IPS DF 6.9 (cell line): ENCODE measurements at regions not wholly inside any gene's neighbourhood (a gene's known extent, or its start where the extent isn't known, plus 50 kb on each side); places are given as distances from the start of the nearest gene placed in this dataset.

Source experiments
- DNase-seq: peaks from one replicate; pipeline ENCODE4 v3.0.0-alpha.2; 2013; ENCODE audit warnings: low read depth, low spot score
- H3K27ac ChIP-seq: one replicate; pipeline ENCODE4 v1.5.1; 2013; ENCODE audit warnings: low read length, control low read depth
- H3K27me3 ChIP-seq: 2 replicates; pipeline ENCODE4 v1.6.1; 2013; ENCODE audit warnings: mild to moderate bottlenecking, low read length; ENCODE audit not compliant: control insufficient read depth, insufficient read depth
- H3K36me3 ChIP-seq: 2 replicates; pipeline ENCODE4 v1.6.1; 2013; ENCODE audit warnings: low read length; ENCODE audit not compliant: control insufficient read depth, insufficient read depth
- H3K4me1 ChIP-seq: 2 replicates; pipeline ENCODE4 v1.6.1; 2013; ENCODE audit warnings: low read length; ENCODE audit not compliant: control insufficient read depth, insufficient read depth
- H3K4me3 ChIP-seq: 2 replicates; pipeline ENCODE4 v1.5.1; 2013; ENCODE audit warnings: mild to moderate bottlenecking, low read length
- H3K9me3 ChIP-seq: 2 replicates; pipeline ENCODE4 v1.6.1; 2013; ENCODE audit warnings: low read length, inconsistent platforms; ENCODE audit not compliant: control insufficient read depth, insufficient read depth
- WGBS: extraction: QIAGEN DNeasy Blood & Tissue Kit; methylation state at CpG from one replicate; pipeline ENCODE4 v1.1.7; 2013; ENCODE audit warnings: mixed read lengths, missing lambda C conversion rate; ENCODE audit not compliant: insufficient read length, insufficient coverage; 5-methylcytosine and 5-hydroxymethylcytosine counted together

DNA sequence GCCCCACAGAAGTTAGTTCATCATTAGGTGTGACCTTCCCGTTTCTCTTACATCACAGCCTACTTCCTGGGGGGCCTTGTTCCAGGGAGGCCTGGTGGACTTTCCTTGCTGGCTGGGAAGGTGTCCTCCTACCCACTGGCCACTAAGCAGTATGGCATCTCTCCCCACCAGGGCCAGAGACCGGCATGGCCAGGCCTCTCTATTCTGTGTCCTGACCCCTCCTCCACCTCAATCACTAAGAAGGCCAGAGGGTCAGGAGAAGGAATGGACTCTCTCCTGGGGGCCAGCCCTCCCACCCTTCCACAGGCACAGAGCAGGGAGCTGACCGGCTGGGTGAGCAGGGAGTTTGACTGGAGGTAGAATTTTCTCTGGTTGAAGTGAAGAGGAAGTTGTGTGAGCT is 81.9 kb downstream of the PJA1 start:
- no peaks in the 10 kb centered on the region for H3K36me3 ChIP-seq
- DNase-seq: no peak
- H3K27me3 ChIP-seq: no peaks in the 10 kb centered on the region
- no CpG with 5 or more reads among the region's 3 CpGs for WGBS
- H3K4me1 ChIP-seq: peaks cover 2% of the 10 kb centered on the region; the same call in 1 of the 2 replicates
- H3K9me3 ChIP-seq: no peaks in the 10 kb centered on the region
- no peak overlapping the region for H3K4me3 ChIP-seq
- H3K27ac ChIP-seq: no peak overlapping the region

DNA sequence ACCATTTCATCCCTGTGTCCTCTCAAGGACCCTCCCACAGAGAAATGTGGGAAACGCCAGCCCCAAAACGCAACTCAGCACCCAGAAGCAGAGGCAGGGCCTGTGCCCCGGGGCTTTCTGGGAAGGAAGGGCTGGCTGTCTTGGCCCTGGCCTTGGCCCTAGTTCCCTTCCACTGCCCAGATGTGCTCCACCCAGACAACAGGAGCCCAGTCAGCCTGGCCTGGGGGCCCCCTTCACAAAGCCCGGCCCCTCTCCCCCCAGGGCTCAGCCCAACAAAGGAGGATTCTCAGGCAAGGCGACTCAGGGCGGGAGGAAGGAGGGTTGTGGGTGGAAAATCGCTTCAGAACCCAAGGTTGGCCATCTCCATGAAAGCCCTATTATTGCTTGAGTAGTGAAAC is 82.5 kb downstream of the PJA1 start:
- Histone ChIP-seq H3K4me3 (no peak overlapping the region), H3K27me3 (no peaks in the 10 kb centered on the region), H3K9me3 (no peaks in the 10 kb centered on the region), H3K36me3 (no peaks in the 10 kb centered on the region), H3K4me1 (peaks cover 2% of the 10 kb centered on the region; the same call in 1 of the 2 replicates), H3K27ac (no peak overlapping the region)
- WGBS: no CpG with 5 or more reads among the region's 7 CpGs
- no peak for DNase-seq

DNA sequence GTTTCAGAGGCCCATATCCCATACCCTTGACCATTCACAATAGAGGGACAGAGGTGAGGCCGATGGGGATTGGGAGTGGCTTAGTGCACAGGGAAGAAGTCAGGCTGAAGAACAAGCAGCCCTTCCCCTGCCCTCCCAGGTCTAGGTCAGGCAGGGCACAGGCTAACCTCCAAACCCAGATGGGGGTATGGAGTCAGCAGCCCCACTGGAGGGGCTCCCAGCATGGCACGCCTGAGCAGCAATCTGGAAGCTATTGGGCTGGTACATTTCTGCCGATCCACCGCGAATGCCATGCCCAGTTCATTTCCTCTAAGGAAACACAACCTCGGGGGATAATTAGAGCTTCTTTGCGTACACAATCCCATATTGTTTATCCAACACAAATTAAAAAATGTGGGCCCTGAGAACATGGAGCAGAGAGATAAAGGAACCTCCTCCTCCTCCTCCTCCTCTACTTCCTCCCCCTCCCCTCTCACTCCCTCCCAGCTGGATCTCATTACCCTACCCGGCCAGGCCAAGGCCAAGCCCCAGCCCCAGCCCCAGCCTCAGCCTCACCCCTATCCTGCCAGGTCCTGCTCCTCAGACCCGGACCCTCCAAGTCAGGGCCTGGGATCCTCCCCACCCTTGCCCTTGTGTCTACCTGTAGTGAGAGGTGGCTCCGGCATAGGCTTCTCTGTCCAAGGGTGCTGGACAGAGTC is 83.0 kb downstream of the PJA1 start:
- no peaks in the 10 kb centered on the region for H3K27me3 ChIP-seq
- no CpG with 5 or more reads among the region's 10 CpGs for WGBS
- no peak overlapping the region for H3K27ac ChIP-seq

DNA sequence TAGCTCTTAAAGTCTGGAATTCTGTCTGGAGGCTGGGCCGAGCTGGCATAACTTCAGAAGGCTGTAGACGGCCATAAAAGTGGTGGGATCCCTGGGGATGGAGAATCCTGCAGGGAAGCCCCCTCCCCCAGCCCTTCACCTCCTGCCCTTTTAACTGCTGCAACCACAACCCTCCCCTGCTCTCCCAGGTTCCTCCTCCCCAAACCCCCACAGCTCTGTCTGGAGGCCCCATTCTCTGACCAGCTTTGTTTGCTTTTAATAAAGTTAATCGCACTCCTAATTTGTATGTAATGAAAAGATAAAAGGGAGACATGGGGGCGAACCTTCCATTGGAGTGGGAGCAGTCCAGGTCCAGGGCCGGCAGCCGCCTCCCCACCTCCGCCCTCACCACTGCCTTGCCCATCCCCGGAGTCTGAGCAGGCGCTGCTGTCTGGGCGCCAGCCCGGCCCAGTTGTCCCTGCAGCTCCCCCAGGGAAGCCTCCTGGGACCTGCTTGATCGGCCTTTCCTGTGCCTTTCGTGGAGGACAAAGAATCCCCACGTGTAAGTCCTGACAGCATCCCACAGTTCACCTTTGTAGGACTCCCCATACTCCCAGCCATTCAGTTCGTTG is 84.3 kb downstream of the PJA1 start:
- no peaks in the 10 kb centered on the region for H3K9me3 ChIP-seq
- H3K27ac ChIP-seq: no peak overlapping the region
- no peak overlapping the region for H3K4me3 ChIP-seq
- H3K36me3 ChIP-seq: no peaks in the 10 kb centered on the region
- DNase-seq: no peak
- WGBS: no CpG with 5 or more reads among the region's 15 CpGs
- peaks cover 2% of the 10 kb centered on the region; the same call in 1 of the 2 replicates for H3K4me1 ChIP-seq
- no peaks in the 10 kb centered on the region for H3K27me3 ChIP-seq

More for the DNA sequence above, 83.0 kb downstream of the PJA1 start:
- H3K9me3 ChIP-seq: no peaks in the 10 kb centered on the region
- no peak for DNase-seq
- no peaks in the 10 kb centered on the region for H3K36me3 ChIP-seq
- H3K4me1 ChIP-seq: peaks cover 2% of the 10 kb centered on the region; the same call in 1 of the 2 replicates
- H3K4me3 ChIP-seq: no peak overlapping the region

DNA sequence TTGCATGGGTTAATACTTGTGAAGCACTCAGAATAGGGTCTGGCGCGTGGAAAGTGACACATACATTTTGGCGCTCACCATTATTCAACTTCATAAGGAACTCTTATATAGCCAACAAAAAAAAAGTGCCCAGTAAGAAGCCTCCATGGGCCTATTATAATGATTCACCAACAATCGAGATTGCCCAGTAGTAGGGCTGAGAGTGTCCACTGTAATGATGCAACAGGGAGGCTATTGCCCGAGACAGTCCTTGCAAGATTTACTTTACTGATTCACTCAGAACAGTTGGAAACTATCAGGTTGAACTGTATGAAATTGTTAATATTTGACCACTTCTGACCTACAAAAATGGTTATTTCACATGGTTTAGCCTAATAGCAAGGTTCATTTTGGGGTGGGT is 86.0 kb downstream of the PJA1 start:
- Histone ChIP-seq H3K4me3 (no peak overlapping the region), H3K27me3 (no peaks in the 10 kb centered on the region), H3K9me3 (no peaks in the 10 kb centered on the region), H3K27ac (no peak overlapping the region), H3K4me1 (peaks cover 2% of the 10 kb centered on the region; the same call in 1 of the 2 replicates), H3K36me3 (no peaks in the 10 kb centered on the region)
- no CpG with 5 or more reads among the region's 5 CpGs for WGBS
- DNase-seq: no peak

DNA sequence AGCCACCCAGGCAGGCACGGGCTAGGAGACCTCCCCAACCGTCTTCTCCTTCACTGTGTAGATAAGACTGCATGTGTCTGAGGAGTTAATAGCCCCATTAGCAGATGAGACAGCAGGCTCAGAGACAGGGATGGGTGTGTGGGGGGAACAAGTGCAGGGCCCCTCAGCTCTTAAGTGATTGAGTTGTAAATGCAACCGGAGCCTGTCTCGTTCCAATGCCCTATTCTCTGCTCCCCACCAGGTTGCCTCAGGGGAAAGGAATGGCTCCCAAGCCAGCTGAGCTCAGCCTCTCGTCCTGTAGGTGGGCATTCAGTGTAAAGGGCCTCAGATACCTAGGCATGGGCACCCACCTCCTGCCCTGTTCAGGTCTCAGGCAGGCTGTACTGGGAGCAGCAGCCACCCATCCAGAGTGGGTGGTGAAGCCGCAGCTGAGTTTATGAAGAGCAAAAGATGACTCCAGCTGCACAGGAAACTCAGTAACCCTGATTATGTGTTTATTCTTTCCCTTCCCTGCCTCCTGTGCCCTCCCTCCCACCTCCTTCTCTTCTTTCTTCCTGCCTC is 87.3 kb downstream of the PJA1 start:
- Histone ChIP-seq H3K36me3 (no peaks in the 10 kb centered on the region), H3K27me3 (no peaks in the 10 kb centered on the region), H3K4me3 (no peak overlapping the region), H3K27ac (no peak overlapping the region), H3K9me3 (no peaks in the 10 kb centered on the region), H3K4me1 (peaks cover 2% of the 10 kb centered on the region; the same call in 1 of the 2 replicates)
- DNase-seq: no peak
- WGBS: no CpG with 5 or more reads among the region's 6 CpGs

DNA sequence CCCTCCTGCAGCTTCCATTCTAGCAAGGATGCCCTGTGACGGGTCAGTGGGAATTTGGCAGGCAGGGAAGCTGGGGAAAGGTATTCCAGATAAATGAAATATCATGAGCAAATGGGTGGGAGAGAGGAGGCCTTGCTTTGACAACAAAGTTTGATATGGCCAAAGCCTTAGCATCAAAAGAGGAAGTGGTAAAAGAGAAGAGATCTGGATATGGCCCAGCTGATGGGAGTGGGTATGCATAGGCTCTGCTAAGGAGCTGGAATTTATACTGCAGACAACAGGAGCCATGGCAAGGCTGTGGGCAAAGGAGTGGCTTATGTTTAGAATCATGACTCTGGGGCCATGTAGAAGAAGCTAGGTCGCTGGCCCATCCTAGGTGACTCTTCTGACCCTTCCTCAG is 89.2 kb downstream of the PJA1 start:
- no CpG with 5 or more reads among the region's 2 CpGs for WGBS
- Histone ChIP-seq H3K27ac (no peak overlapping the region), H3K36me3 (no peaks in the 10 kb centered on the region), H3K4me3 (no peak overlapping the region), H3K9me3 (no peaks in the 10 kb centered on the region), H3K27me3 (no peaks in the 10 kb centered on the region), H3K4me1 (no peaks in the 10 kb centered on the region)
- no peak for DNase-seq

DNA sequence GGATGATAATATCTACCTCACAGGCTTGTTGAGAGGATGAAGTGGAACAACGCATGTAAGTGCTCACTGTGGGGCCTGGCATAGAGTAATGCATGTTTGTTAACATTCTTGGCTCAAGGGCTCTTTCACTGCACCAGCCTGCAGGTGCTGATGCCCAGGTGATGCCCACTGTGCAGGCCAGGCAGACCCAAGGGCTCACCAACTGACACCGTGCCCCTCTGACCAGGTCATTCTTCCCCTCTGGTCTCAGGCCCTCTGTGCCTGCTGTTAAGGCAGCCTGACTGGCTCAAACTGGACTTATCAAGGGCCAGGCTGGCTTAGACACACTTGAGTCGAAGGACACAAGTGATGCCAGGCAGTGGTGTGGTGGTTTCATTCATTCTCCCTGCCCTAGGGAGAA is 90.5 kb downstream of the PJA1 start:
- no peaks in the 10 kb centered on the region; the same call in 1 of the 2 replicates for H3K27me3 ChIP-seq
- H3K4me1 ChIP-seq: 0 out of 2 replicates have a peak, but pooled peaks cover 2% of the 10 kb centered on the region
- no peaks in the 10 kb centered on the region for H3K9me3 ChIP-seq
- WGBS: no CpG with 5 or more reads among the region's 3 CpGs
- no peak overlapping the region for H3K27ac ChIP-seq
- no peak for DNase-seq
- H3K4me3 ChIP-seq: no peak overlapping the region
- H3K36me3 ChIP-seq: no peaks in the 10 kb centered on the region

DNA sequence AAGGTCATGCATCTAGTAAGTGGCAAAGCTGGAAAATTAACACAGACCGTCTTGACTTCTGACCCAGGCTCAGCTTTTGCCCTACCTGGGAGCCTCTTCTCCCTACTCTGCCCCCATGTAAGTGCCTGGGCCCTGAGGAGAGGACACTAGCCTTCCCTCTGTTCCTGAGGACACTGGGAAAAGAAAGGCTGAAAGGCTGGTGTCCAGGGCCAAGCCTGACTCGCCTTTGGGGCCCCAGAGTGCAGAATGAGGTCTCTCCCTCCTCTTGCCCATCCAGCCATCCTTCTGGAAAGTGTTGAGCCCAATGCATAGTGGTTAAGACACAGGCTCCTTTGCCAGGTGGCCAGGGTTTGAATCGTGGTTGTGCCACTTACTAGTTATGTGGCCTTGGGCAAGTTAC is 91.5 kb downstream of the PJA1 start:
- Histone ChIP-seq H3K27me3 (no peaks in the 10 kb centered on the region; the same call in 1 of the 2 replicates), H3K9me3 (no peaks in the 10 kb centered on the region), H3K36me3 (no peaks in the 10 kb centered on the region), H3K27ac (no peak overlapping the region), H3K4me1 (0 out of 2 replicates have a peak, but pooled peaks cover 2% of the 10 kb centered on the region), H3K4me3 (no peak overlapping the region)
- no peak for DNase-seq
- WGBS: no CpG with 5 or more reads among the region's 3 CpGs

DNA sequence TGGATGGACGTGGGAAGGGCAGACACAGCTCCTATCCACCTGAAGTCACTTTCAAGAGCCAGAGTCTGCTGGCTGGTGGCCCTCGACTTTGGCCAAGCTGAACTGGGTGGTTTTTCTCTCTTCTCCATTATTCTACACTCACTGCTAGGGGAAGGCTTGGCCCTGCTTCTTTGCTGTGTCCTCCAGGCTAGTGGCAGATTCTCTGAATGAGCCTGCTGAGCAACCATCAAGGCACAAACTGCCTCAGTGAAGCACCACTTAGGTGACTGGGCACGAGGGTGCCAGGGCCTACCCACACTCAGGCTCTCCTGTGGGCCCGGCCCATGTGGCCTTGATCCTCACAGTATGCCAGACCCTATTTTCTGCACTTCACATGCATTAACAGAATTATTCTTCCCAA is 92.0 kb downstream of the PJA1 start:
- Histone ChIP-seq H3K4me1 (0 out of 2 replicates have a peak, but pooled peaks cover 2% of the 10 kb centered on the region), H3K36me3 (no peaks in the 10 kb centered on the region), H3K9me3 (no peaks in the 10 kb centered on the region), H3K4me3 (no peak overlapping the region), H3K27ac (no peak overlapping the region), H3K27me3 (no peaks in the 10 kb centered on the region; the same call in 1 of the 2 replicates)
- WGBS: no CpG with 5 or more reads among the region's 4 CpGs
- DNase-seq: no peak
